ENCODE measurements at regions not wholly inside any gene's neighbourhood (a gene's known extent, or its start where the extent isn't known, plus 50 kb on each side); places are given as distances from the start of the nearest gene placed in this dataset.

GRCh38 chr15:98322581-98322980 lies 325.8 kb upstream of the IGF1R start:
- H3K27me3 Mint-ChIP-seq: no peaks in the 10 kb centered on the region
- DNase-seq: no peak
- H4K20me1 ChIP-seq (ENCODE audit: control insufficient read depth, insufficient read depth, low read length, poor library complexity, severe bottlenecking): no peaks in the 10 kb centered on the region
- no peak overlapping the region for H3K27ac ChIP-seq (ENCODE audit: low read length in 2 of 2)
- H3K9me3 Mint-ChIP-seq (ENCODE audit: insufficient read depth): peaks cover 8% of the 10 kb centered on the region
- H3K4me2 ChIP-seq (replicated peaks; ENCODE audit: low read depth, low read length, poor library complexity, severe bottlenecking): no peak overlapping the region
- H3K36me3 ChIP-seq (replicated peaks in 1 of 2; ENCODE audit: control extremely low read depth in 1 of 2, control insufficient read depth in 1 of 2, extremely low read depth in 1 of 2, insufficient read depth in 2 of 2, low read length in 1 of 2): no peaks in the 10 kb centered on the region
- H3K9me3 ChIP-seq (ENCODE audit: control extremely low read depth in 1 of 3, control insufficient read depth in 2 of 3, insufficient read depth in 1 of 3, low read length in 2 of 3): peaks cover 0 to 25% (median 6%) of the 10 kb centered on the region in 3 donors
- no peak overlapping the region for H3K9ac ChIP-seq (ENCODE audit: low read length)
- intact Hi-C loops (cut with micrococcal nuclease): no loop called here
- ATAC-seq (ENCODE audit: low read depth): no peak
- H3K4me3 Mint-ChIP-seq: no peak overlapping the region
- H3K27me3 ChIP-seq (replicated peaks in 1 of 4; ENCODE audit: control extremely low read depth in 1 of 4, control insufficient read depth in 3 of 4, insufficient read depth in 4 of 4, low read length in 3 of 4): no peaks in the 10 kb centered on the region
- WGBS (ENCODE audit: insufficient coverage): 100% methylated on average over 2 of the region's 4 CpGs
- H3K4me1 ChIP-seq (ENCODE audit: control insufficient read depth in 2 of 2, insufficient read depth in 2 of 2, low read length in 2 of 2): no peaks in the 10 kb centered on the region
- H2AFZ ChIP-seq (ENCODE audit: insufficient read depth, low read depth, low read length, poor library complexity, severe bottlenecking): no peak overlapping the region
- H3K27ac Mint-ChIP-seq: no peak overlapping the region
- no peaks in the 10 kb centered on the region for H3K79me2 ChIP-seq (ENCODE audit: control insufficient read depth, insufficient read depth, low read length)
- no peaks in the 10 kb centered on the region for H3K4me1 Mint-ChIP-seq
- TF ChIP-seq EZH2 (IDR thresholded peaks at IDR 0.05; ENCODE audit: borderline replicate concordance, insufficient read depth, low read depth, low read length, poor library complexity, severe bottlenecking): no peak
- TF ChIP-seq, protein P1, sequence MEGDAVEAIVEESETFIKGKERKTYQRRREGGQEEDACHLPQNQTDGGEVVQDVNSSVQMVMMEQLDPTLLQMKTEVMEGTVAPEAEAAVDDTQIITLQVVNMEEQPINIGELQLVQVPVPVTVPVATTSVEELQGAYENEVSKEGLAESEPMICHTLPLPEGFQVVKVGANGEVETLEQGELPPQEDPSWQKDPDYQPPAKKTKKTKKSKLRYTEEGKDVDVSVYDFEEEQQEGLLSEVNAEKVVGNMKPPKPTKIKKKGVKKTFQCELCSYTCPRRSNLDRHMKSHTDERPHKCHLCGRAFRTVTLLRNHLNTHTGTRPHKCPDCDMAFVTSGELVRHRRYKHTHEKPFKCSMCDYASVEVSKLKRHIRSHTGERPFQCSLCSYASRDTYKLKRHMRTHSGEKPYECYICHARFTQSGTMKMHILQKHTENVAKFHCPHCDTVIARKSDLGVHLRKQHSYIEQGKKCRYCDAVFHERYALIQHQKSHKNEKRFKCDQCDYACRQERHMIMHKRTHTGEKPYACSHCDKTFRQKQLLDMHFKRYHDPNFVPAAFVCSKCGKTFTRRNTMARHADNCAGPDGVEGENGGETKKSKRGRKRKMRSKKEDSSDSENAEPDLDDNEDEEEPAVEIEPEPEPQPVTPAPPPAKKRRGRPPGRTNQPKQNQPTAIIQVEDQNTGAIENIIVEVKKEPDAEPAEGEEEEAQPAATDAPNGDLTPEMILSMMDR (IDR thresholded peaks at IDR 0.05): no peak
- ChIA-PET POLR2A (no interaction called here), CTCF (interaction anchor here (4.7 kb wide), 1 partner anchor 10 kb away, joined by 22 read pairs; no protein-coding TSS in a partner anchor)
- no peak overlapping the region for H3K4me3 ChIP-seq (ENCODE audit: control extremely low read depth in 1 of 5, extremely low read depth in 1 of 5, insufficient read depth in 1 of 5, low read depth in 2 of 5, low read length in 4 of 5)

DNA sequence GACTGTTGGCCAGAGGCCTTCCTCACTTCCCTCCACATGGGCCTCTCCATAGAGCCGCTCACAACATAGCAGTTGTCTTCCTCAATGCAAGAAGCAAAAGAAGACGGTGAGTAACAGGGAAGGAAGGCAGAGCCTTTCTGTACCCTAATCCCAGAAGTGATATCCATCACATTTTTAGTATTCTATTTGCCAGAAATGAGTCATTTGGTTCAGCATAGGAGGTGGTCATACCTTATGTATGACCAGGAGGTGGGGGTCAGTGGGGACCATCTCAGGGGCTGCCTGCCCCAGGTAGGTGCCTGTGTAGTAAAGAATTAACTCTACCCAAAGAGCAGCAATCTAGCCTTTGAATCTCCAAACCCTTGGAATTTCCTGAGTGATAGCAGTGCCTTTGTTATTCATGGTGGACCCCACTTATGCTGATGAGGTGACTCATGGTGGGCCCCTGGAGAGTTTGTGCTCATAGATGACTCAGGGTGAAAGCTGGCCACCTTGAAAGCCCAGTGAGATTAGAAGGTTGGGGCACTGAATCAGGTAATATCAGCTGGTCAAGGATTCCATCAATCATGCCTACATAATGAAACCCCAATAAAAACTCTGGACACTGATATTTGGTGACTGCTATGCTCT lies 323.9 kb upstream of the IGF1R start:
- ChIA-PET POLR2A (no interaction called here), CTCF (interaction anchor here (4.7 kb wide), 1 partner anchor 12 kb away, joined by 22 read pairs; no protein-coding TSS in a partner anchor)
- H2AFZ ChIP-seq (ENCODE audit: insufficient read depth, low read depth, low read length, poor library complexity, severe bottlenecking): no peak overlapping the region
- no peak overlapping the region for H3K27ac ChIP-seq (ENCODE audit: low read length in 2 of 2)
- intact Hi-C loops (cut with micrococcal nuclease): no loop called here
- no peak for TF ChIP-seq EZH2 (IDR thresholded peaks at IDR 0.05; ENCODE audit: borderline replicate concordance, insufficient read depth, low read depth, low read length, poor library complexity, severe bottlenecking)
- TF ChIP-seq, protein P1 (IDR thresholded peaks at IDR 0.05): no peak
- H3K9me3 ChIP-seq (ENCODE audit: control extremely low read depth in 1 of 3, control insufficient read depth in 2 of 3, insufficient read depth in 1 of 3, low read length in 2 of 3): peaks cover 0 to 20% (median 6%) of the 10 kb centered on the region in 3 donors
- H3K4me1 ChIP-seq (ENCODE audit: control insufficient read depth in 2 of 2, insufficient read depth in 2 of 2, low read length in 2 of 2): no peaks in the 10 kb centered on the region
- no peaks in the 10 kb centered on the region for H3K36me3 ChIP-seq (replicated peaks in 1 of 2; ENCODE audit: control extremely low read depth in 1 of 2, control insufficient read depth in 1 of 2, extremely low read depth in 1 of 2, insufficient read depth in 2 of 2, low read length in 1 of 2)
- H3K79me2 ChIP-seq (ENCODE audit: control insufficient read depth, insufficient read depth, low read length): no peaks in the 10 kb centered on the region
- no peaks in the 10 kb centered on the region for H3K27me3 ChIP-seq (replicated peaks in 1 of 4; ENCODE audit: control extremely low read depth in 1 of 4, control insufficient read depth in 3 of 4, insufficient read depth in 4 of 4, low read length in 3 of 4)
- Mint-ChIP-seq H3K27me3 (no peaks in the 10 kb centered on the region), H3K4me3 (no peak overlapping the region), H3K4me1 (no peaks in the 10 kb centered on the region), H3K27ac (no peak overlapping the region), H3K9me3 (ENCODE audit: insufficient read depth) (peaks cover 3% of the 10 kb centered on the region)
- no peak overlapping the region for H3K9ac ChIP-seq (ENCODE audit: low read length)
- no peak for DNase-seq
- H4K20me1 ChIP-seq (ENCODE audit: control insufficient read depth, insufficient read depth, low read length, poor library complexity, severe bottlenecking): no peaks in the 10 kb centered on the region
- ATAC-seq (ENCODE audit: low read depth): no peak
- WGBS (ENCODE audit: insufficient coverage): no CpG with 5 or more reads among the region's 2 CpGs
- H3K4me2 ChIP-seq (replicated peaks; ENCODE audit: low read depth, low read length, poor library complexity, severe bottlenecking): no peak overlapping the region
- H3K4me3 ChIP-seq (ENCODE audit: control extremely low read depth in 1 of 5, extremely low read depth in 1 of 5, insufficient read depth in 1 of 5, low read depth in 2 of 5, low read length in 4 of 5): no peak overlapping the region
